GM19238 (cell line): ENCODE measurements at regions not wholly inside any gene's neighbourhood (a gene's known extent, or its start where the extent isn't known, plus 50 kb on each side); places are given as distances from the start of the nearest gene placed in this dataset.
A peak's percentile ranks its signal among the peaks of the same experiment; 100 is the strongest.

Source experiments
- DNase-seq: peaks from one replicate; pipeline ENCODE4 v3.0.0; 2011; ENCODE audit warnings: low spot score; ENCODE audit not compliant: insufficient read length

GRCh38 chr5:10077791-10078545 lies 171.7 kb downstream of the ATPSCKMT start:
- DNase-seq = no peak

DNA sequence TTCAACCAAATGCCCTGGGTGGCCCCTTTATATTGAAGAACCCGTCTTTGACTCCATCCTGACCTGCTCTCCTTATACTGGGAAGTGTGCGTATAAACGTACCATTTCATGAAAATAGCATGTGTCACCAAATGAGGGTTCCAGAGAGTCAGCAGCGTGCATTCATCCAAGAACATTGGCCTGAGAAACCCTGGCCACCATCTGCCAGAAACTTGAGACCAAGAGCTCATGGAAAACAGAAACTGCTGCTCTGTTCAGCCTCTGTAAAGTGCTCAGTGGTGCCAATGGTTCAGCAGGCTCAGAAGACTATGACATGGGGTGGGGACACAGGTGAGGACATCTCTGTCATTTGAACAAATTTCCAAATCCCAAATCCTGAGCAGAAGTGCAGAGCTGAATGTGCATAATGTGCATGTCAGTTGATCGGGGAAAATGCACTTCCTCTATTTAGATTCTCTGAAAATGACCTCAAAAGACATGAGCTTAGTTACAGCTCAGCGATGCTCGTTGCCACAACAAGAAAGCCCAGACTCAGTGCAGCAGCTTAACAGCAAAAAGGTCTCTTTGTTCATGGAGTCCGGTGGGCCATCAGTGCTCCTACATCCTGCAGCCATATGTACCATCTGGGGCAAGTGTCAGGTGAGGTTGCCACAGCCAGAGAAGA lies 176.1 kb downstream of the ATPSCKMT start:
- no peak for DNase-seq

DNA sequence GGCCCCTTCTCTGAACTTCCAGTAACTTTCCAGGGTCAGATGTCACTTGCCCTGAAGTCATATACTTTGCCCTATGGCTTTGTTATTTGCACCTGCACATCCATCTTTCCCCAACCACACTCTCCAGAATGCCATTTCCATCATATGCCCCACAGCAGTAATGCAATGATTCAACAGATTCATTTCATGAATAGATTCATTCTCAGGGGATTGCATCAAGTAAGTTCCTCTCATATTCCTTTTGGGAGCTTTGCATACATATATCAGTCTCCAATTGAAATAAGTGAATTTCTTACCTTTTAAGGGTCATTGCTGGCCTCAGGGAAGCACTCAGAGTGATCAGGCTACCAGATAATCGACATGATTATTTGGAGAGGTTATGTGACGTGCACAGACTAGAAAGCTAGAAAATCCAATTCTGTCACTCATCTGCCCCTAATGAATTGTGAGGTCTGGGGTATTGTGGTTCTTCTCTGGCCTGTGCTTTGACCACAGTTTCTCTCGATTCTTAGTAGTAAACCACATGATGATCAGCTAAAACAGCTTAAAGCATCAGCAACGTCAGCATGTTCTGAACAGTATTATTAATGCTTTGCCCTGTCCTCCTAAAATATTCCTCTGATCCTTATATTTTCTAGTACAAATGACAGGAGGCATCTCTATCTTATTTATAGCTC lies 179.9 kb downstream of the ATPSCKMT start:
- DNase-seq = no peak

DNA sequence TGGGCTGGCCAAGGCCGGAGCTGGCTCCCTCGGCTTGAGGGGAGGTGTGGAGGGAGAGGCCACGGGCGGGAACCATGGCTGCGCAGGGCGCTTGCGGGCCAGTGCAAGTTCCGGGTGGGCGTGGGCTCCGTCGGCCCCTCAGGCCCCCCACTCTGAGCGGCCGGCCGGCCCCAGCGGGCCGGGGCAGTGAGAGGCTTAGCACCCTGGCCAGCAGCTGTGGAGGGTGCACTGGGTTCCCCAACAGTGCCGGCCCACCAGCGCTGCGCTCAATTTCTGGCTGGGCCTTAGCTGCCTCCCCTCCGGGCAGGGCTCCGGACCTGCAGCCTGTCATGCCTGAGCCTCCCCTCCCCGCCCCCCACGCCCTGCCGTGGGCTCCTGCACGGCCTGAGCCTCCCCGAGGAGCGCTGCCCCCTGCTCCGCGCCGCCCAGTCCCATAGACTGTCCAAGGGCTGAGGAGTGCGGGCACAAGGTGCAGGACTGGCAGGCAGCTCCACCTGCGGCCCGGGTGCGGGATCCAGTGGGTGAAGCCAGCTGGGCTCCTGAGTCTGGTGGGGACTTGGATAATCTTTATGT lies 184.2 kb downstream of the ATPSCKMT start:
- no peak for DNase-seq

DNA sequence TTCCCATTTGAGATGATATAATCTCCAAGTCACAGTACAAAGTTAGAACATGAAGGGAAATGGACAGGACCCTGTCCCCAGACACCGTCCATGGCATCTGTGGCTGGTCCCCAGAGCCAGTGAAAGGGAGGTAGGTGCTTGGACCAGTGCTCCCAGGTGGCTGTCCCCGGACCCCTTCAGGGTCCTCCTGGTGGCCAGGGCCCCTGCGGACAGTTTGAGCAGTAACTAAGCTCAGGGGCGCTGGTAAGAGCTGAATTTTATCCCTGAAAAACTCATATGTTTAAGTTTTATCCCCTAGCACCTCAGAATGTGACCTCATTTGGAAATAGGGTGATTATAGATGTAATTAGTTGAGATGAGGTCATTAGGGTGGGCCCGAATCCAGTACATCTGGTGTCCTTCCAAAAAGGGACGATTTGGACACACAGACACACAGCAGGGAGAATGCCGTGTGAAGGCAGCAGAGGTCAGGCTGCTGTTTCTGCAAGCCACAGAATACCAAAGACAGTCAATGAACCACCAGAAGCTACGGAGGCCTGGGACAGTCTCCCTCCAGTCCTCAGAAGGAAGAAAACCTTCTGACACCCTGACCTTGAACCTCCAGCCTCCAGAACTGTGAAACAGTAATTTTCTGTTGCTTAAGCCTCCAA lies 185.0 kb downstream of the ATPSCKMT start:
- no peak for DNase-seq

- DNase-seq = no peak
Measured at GRCh38 chr5:10063997-10064396, 185.7 kb downstream of the ATPSCKMT start.

DNA sequence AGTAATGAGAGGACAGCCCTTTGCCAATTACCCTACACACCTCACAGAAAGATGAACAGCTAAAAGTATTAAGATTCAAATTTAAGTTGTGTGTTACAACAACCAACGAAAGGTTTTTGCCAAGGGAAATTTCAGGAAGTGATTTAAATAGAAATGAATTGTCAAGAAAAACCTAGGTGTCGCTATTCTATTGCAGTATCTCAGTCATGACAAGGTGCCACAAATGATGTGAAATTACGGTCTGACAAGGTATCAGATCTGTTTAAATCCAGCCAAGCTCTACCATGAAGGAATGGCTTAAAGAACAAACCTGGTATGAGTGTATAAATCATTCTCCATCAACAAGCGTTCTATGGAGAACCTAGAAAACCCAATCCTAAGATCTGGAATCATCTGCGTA lies 189.7 kb downstream of the ATPSCKMT start:
- no peak for DNase-seq

DNA sequence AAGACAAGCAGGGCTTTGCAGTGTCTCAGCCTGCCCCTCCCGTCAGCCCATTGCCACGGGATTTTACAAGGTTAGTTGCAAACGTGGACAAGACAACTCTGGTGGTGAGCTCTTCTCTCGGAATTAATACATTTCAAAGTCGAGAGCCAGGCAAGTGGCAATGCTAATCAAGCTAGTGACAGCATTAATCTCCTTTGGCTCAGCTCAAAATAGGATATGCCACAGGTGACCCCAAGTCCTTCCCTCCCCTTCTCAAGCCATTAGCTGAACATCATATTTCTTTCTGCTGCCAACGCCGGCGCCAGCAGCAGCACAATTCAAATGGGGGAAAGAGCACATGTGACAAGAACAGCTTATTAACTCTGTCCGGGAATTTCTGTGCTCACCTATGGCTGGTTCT lies 190.1 kb downstream of the ATPSCKMT start:
- peak; percentile 16 for DNase-seq

DNA sequence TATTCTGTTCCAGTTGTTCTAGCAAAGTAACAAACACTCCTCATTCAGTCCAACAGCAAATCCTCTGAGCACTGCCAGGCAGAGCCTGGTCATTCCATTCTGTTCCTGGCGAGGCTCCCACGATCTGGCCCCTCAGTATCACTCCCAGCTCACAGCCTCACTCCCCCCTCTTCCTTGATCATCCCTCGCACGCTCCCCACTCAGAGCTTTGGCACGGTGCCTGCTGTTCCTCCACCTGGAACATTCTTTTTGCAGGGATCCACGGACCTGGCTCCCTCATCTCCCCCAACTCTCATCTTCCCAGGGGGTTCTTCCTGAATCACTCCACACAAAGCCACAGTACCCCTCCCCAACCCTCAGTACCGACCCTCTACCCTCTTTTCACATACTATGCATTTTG lies 192.3 kb downstream of the ATPSCKMT start:
- no peak for DNase-seq

DNA sequence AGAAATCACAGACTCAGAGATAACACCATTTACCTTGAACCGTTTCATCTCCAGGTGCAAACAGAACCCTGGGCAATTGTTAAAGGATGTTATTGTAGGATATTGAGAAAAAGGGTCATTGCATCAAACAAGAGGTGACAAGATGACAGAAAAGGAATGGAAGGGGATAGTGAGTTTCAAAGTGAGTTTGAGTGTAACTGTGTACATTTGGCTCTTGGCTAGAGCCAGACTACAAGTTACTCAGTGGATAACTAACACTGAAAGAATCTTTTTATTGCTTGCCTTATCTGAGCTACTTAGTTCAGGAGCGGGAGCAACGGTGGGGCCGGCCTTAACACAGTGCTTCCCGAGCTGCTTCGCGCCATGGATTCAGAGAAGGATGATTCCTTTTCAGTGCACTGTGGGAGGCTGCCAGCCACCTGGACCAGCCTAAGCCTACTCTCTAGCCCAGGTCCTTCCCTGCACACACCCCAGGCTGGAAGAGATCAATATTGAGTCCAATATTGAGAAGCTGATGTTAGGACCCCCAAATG lies 193.4 kb downstream of the ATPSCKMT start:
- no peak for DNase-seq

GRCh38 chr5:10049858-10050455 lies 199.7 kb downstream of the ATPSCKMT start:
- no peak for DNase-seq

GRCh38 chr5:10046676-10047075 lies 203.0 kb downstream of the ATPSCKMT start:
- no peak for DNase-seq

DNA sequence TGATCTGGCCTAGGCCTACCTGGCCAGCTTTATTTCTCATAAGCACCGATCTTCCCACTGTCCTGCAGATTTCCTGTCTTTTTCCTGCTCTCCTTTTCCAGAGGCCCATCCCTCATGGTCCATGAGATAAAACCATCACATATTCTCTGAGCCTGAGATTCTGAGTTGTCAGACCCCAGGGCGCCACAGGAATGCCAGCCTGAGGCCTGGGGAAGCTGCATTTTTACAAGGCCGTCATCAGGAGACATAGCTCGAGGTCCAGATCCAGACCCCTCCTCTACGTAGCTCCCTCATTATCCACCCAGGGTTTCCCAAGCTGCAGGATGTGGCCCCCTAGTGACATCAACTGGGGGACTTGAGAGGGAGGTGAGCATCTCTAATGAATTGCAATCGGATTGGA lies 204.3 kb downstream of the ATPSCKMT start:
- DNase-seq = no peak

DNA sequence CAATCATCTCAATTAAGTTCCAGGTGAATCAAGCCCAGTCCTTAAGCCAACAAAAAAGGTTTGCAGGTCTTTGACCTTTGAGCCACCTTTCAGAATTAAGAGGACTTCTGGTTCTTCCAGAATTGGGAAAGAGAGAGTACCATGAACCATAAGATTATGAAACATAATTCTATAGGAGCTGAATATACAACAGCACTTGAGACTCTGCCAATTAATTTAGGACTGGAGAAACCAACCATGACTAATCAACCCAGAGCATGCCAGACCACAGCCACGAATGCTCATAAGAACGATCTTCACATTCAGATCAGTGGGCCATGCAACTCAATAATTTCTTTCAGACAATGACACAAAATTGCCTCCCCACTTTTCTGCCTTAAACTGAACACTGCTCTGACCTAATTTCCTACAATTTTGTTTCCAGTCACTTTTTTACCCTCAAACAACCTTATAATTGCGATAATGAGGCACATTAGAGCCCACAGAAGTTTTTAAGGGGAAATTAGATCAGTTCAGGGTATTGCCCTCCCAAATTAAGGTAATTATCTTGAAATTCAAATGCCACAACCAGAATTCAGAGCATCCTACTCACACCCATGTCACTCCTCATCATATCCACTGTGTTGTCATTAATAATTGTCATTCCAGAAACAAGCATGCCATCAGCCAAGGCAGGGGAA lies 213.4 kb downstream of the ATPSCKMT start:
- DNase-seq = no peak

- DNase-seq = no peak
Measured at GRCh38 chr5:10034001-10034400, 215.7 kb downstream of the ATPSCKMT start.

DNA sequence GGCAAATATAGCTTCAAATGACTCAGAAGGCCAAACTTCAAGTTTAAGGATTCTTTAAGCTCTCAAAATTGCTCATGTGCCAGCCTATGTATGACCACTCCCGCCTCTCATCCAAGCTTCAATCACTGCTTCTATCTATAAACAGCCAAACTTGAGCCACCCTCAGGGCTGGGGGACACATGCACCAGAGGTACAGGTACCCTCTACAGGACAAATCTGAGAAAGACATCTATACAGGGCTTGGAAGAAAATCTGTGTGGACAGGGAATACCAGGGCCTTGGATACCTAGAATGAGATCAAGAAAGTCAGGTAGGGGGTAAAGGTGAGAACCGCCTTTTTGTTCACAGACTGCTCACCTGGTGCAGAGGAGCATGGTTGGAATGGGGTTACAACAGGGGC lies 217.9 kb downstream of the ATPSCKMT start:
- no peak for DNase-seq

GRCh38 chr5:10030219-10030831 lies 219.4 kb downstream of the ATPSCKMT start:
- no peak for DNase-seq

DNA sequence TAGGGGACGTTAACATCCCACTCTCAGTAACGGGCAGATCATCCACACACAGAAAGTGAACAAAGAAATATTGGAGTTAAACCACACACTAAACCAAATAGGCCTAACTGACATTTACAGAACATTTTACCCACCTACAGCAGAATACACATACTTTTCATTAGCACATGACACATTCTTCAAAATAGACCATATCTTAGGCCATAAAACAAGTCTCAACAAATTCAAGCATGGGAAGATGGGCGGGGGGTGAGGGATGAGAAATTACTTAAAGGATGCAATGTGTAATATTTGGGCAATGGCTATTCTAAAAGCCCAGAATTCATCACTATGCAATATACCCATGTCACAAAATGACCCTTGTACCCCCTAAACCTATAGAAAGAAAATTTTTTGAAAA lies 226.2 kb downstream of the ATPSCKMT start:
- no peak for DNase-seq

DNA sequence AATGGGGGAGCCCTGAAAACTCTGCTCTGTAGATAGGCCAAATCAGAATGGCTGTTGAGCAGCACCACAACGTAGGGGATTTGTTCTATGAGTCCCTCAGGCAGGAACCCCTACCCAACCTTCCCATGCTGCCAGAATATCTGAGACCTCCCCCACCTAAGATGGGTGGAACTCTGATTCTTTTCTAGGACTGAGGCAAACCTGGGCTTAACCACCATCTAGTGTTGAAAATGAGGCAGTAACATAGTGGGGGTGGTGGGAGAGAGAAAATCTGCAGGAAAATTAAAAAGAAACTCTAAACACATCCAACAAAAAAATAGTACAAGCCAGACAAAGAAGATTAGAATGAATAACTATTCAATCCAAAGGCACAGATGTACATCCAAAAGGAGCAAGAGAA lies 228.4 kb downstream of the ATPSCKMT start:
- no peak for DNase-seq

GRCh38 chr5:10019236-10019635 lies 230.5 kb downstream of the ATPSCKMT start:
- DNase-seq = no peak
